Left ventricle myocardium superior (tissue), 1 donor: ENCODE measurements at regions not wholly inside any gene's neighbourhood (a gene's known extent, or its start where the extent isn't known, plus 50 kb on each side); places are given as distances from the start of the nearest gene placed in this dataset.

Experiments used
- ATAC-seq: fragments of 200-7000 bp; cut with Tn5 transposase; one replicate; pipeline ENCODE4 v1.9.1; 2020; ENCODE audit warnings: mild to moderate bottlenecking, moderate library complexity
- DNase-seq: peaks from one replicate; pipeline ENCODE4 v3.0.0-alpha.2; 2020
- intact Hi-C: fragments of 100-400 bp; cut with micrococcal nuclease; formaldehyde crosslinking; loops from one replicate; pipeline ENCODE4 v1.11.0; 2022
- donor health status: DM: no; HTN: yes; CAD: no; lungs with severe emphysema.

DNA sequence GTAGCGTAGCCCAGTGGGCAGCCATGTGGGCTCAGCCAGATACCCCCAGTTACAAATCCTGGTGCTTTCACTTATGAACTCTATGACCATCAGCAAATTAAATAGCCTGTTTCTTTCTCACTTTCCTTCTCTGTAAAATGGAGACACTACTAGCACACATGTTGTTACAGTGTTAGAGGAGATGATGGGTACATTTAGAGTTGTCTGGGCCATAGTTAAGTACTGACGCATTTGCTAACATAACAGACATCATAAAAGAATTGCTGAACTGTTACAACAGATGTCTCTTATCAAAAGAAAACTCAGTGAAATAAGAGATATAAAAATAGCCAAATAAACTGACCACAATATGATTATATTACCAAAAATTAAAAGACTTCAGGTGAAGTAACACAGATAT lies 69.9 kb upstream of the DOK5 start:
- intact Hi-C loops, result no loop called here
- no peak for DNase-seq
- ATAC-seq, result no peak

- ATAC-seq (no peak), DNase-seq (no peak)
Observed at GRCh38 chr20:54407459-54407858, 67.9 kb upstream of the DOK5 start.

DNA sequence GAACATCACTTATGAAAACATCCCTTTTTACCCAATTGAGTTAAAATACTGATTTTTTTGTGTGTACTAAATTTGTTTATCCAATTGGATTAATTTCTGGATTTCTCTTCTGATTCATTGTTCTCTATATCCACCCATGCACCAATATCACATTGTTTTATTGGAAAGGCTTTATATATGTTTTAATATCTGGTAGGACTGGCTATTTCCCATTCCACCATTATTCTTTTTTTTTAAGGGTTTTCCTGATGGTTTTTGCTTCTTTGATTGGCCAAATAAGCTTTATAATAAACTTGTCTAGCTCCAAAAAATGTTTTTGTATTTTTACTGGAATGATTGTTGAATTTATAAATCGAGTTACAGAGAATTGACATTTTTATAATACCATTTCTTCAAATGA lies 59.4 kb upstream of the DOK5 start:
- DNase-seq (no peak), ATAC-seq (no peak)
- intact Hi-C loops, result no loop called here

More at GRCh38 chr20:54407459-54407858, 67.9 kb upstream of the DOK5 start:
- intact Hi-C loops, result no loop called here

DNA sequence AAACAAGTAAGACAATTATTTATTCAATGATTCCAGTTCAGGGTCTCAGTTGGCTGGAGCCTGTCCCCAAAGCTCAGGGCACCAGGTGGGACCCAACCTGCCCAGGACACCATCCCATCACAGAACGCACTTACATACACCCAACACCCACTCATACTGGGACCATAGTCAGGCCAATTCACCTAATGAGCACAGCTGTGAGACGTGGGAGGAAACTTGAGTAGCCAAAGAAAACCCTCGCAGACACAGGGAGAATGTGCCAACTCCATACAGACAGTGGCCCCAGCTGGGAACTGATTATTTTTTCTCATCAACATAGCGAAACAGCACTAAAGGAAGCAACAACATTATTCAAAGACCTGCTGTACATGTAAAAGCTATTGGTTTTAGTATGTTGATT lies 58.6 kb upstream of the DOK5 start:
- intact Hi-C loops, result no loop called here
- DNase-seq (no peak), ATAC-seq (no peak)

DNA sequence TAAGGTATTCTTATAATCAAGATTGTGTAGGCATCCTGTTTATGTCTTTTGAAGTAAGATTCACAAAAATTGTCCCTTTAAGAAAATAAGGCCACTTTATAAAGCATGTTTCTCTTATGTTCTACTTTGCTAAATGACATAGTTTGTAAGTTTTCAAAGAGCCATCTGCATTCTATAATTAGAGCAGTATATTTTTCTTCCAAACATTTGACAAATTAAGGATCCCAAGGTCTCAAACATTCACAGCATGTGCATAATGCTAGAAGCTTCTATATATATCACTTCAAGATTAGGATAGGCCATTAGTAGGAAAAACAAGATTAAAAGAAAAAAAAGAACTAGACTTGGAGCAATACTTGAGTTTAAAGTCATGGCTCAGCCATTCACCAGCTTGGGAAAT lies 55.9 kb upstream of the DOK5 start:
- DNase-seq, result no peak
- intact Hi-C loops, result no loop called here
- no peak for ATAC-seq
